ENCODE measurements at regions not wholly inside any gene's neighbourhood (a gene's known extent, or its start where the extent isn't known, plus 50 kb on each side); places are given as distances from the start of the nearest gene placed in this dataset.

DNA sequence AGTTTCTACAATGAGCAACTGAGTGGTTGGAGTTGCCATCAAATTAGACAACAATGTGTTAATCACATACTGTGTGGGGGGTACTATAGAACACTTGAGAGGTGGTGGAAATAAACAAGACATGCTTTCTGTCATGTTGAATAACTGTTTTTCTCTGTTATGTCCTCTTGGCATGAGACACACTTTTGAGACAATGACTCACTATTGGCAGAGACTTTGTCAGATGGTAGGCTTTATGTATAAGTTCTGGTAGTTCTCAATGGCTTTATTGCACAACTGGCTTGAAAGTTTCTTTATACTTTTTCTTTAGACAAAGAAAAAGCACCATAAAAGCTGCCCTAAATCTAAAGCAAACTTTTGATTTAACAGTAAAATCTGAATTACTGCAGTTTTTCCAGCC lies 578.7 kb downstream of the ADCYAP1 start:
- TF ChIP-seq, protein P1, sequence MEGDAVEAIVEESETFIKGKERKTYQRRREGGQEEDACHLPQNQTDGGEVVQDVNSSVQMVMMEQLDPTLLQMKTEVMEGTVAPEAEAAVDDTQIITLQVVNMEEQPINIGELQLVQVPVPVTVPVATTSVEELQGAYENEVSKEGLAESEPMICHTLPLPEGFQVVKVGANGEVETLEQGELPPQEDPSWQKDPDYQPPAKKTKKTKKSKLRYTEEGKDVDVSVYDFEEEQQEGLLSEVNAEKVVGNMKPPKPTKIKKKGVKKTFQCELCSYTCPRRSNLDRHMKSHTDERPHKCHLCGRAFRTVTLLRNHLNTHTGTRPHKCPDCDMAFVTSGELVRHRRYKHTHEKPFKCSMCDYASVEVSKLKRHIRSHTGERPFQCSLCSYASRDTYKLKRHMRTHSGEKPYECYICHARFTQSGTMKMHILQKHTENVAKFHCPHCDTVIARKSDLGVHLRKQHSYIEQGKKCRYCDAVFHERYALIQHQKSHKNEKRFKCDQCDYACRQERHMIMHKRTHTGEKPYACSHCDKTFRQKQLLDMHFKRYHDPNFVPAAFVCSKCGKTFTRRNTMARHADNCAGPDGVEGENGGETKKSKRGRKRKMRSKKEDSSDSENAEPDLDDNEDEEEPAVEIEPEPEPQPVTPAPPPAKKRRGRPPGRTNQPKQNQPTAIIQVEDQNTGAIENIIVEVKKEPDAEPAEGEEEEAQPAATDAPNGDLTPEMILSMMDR (IDR thresholded peaks at IDR 0.05), result no peak

DNA sequence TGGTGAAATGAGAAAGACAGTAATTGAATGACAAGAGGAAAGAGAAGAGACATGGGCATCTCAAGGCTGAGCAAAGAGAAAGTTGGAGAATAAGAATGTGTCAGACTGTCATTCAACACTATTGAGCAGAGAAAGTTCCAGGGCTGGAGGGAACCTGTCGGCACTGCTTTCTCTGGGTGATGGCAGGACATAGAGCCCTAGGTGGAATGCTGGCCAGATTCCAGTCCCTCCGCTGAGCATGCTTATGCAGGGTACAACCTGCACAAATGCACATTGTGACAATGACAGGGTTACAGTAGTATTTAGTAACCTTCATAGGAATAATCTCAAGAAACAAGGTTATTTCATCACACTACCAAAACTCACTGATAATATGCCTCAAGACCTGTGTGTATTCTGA lies 582.8 kb downstream of the ADCYAP1 start:
- TF ChIP-seq, protein P1 (IDR thresholded peaks at IDR 0.05), result no peak

DNA sequence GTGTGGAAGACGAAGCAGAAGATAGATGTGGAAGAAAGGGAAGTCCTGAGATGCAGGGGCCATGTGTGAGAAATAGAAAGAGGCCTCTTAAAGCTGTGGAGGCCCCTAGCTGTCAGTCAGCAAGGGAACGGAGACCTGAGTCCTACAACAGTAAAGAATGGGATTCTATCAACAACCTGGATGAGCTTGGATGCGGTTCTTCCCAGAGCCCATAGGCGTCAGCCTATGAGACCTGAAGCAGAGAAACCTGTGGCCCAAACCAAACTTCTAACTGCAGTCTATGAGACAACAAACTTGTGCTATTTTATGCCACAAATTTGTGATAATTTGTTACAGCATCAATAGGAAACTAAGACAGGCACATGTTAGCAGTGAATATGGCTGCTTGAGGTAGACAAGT lies 583.7 kb downstream of the ADCYAP1 start:
- TF ChIP-seq, protein P1 (IDR thresholded peaks at IDR 0.05), result no peak

DNA sequence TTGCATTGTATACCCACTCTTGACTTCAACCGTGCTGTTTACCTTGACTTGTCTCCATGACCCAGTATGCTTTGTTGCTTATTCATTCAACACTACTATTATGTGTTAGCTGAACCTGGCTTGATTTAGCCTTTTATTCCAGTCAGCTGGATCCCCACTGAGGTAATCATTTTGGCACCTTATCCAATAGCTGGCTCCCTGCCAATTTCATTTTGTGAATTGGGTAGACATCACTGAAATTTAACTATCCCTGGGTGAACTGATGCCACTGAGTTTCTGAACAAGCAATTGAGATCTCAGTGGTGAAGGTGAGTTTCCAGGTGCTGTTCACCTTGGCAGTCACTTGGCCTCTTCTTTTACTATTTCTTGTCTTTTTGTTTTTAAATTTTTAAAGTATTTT lies 584.3 kb downstream of the ADCYAP1 start:
- TF ChIP-seq, protein P1 (IDR thresholded peaks at IDR 0.05), result no peak

DNA sequence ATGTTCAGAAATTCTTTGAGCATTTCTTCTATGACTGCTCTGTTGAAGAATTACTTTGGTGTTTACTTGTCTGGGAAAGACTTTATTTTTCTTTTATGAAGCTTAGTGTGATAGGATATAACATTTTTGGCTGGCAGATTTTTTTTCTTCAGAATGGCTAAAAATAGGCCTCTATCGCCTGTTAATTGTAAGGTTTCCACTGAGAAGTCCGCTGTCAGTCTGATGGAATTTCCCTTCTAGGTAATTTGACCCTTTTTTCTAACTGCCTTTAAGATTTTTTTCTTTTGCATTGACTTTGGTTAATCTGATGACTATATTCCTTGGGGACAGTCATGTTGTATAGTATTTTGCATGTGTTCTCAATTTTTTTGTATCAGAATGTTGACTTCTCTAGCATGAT lies 590.7 kb downstream of the ADCYAP1 start:
- TF ChIP-seq, protein P1 (IDR thresholded peaks at IDR 0.05), result no peak

DNA sequence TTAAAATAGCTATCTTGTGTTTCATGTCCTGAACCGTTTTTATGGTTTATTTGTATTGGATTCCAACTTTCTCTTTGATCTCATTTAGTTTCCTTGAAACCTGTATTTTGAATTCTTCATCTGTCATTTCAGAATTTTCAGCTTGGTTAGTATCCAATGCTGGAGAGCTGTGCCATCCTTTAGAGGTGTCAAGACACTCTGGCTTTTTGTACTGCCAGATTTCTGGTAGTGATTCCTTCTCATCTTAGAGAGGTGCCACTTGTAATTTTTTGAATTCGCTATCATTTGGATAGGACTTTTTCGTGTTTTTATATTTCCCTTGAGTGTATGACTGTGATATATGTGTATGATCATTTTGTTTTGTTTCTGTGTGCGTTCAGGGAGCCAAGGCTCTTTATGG lies 591.4 kb downstream of the ADCYAP1 start:
- TF ChIP-seq, protein P1 (IDR thresholded peaks at IDR 0.05), result no peak

DNA sequence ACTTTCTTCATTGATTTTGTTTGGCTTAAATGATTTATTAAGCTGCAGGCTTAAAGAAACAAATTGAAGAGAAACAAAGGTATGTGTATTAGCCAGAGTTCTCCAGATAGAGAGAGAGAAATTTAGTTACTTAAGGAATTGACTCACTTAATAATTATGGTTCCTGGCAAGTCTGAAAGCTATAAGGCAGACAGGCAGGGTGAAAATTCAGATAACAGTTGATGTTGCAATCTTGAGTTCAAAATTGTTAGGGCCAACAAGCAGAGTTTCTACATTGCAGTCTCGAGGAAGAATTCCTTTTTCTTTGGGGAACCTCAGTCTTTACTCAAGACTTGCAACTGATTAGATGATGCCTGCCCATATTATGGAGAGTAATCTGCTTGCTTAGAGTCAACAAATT lies 593.5 kb downstream of the ADCYAP1 start:
- TF ChIP-seq, protein P1 (IDR thresholded peaks at IDR 0.05), result no peak

DNA sequence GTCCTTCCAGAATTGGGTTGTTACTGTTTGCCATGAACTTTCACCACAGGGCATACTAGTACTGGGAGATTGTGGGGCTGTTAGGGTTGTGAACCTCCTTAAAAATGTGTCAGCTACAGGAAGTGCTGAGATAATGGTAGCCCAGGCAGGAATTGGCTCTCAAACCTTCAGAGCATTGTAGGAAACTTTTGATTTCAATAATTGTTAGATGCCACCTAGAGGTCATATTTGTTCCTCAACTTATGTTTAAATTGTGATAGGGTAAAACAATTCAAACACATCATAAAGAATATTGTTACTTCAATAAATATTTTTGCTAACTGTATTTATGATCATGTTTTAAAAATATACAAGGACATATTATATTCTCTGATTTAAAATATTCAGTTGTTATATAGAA lies 594.6 kb downstream of the ADCYAP1 start:
- TF ChIP-seq, protein P1 (IDR thresholded peaks at IDR 0.05), result peak; percentile 47; the same call in 1 of the 2 replicates

Measured in LNCAP (cell line).